ENCODE measurements at regions not wholly inside any gene's neighbourhood (a gene's known extent, or its start where the extent isn't known, plus 50 kb on each side); places are given as distances from the start of the nearest gene placed in this dataset.

DNA sequence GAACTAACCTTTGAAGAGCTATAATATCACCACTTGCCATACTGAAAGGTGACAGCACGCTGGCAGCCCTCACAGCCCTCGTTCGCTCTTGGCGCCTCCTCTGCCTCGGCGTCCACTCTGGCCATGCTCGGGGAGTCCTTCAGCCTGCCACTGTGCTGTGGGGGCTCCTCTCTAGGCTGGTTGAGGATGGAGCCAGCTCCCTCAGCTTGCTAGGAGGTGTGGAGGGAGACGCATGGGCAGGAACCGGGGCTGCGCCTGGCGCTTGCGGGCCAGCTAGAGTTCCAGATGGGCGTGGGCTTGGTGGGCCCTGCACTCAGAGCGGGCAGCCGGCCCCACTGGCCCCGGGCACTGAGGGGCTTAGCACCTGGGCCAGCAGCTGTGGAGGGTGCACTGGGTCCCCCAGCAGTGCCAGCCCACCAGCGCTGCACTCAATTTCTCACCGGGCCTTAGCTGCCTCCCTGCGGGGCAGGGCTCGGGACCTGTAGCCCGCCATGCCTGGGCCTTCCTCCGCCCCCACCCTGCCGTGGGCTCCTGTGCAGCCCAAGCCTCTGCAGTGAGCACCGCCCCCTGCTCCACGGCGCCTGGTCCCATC lies 329.7 kb downstream of the LMBRD1 start:
- no peak for TF ChIP-seq EZH2 (IDR thresholded peaks at IDR 0.05; ENCODE audit: low read depth, unreplicated experiment)
- no peak for TF ChIP-seq POLR2AphosphoS5 (IDR thresholded peaks at IDR 0.05; ENCODE audit: low read depth)
- TF ChIP-seq CTCF (conservative IDR thresholded peaks at IDR 0.05; ENCODE audit: low read depth in 2 of 2), result no peak
- TF ChIP-seq CREB1 (CRISPR knock-in tag; IDR thresholded peaks at IDR 0.05; ENCODE audit: low read depth), result no peak
- TF ChIP-seq, protein P1, sequence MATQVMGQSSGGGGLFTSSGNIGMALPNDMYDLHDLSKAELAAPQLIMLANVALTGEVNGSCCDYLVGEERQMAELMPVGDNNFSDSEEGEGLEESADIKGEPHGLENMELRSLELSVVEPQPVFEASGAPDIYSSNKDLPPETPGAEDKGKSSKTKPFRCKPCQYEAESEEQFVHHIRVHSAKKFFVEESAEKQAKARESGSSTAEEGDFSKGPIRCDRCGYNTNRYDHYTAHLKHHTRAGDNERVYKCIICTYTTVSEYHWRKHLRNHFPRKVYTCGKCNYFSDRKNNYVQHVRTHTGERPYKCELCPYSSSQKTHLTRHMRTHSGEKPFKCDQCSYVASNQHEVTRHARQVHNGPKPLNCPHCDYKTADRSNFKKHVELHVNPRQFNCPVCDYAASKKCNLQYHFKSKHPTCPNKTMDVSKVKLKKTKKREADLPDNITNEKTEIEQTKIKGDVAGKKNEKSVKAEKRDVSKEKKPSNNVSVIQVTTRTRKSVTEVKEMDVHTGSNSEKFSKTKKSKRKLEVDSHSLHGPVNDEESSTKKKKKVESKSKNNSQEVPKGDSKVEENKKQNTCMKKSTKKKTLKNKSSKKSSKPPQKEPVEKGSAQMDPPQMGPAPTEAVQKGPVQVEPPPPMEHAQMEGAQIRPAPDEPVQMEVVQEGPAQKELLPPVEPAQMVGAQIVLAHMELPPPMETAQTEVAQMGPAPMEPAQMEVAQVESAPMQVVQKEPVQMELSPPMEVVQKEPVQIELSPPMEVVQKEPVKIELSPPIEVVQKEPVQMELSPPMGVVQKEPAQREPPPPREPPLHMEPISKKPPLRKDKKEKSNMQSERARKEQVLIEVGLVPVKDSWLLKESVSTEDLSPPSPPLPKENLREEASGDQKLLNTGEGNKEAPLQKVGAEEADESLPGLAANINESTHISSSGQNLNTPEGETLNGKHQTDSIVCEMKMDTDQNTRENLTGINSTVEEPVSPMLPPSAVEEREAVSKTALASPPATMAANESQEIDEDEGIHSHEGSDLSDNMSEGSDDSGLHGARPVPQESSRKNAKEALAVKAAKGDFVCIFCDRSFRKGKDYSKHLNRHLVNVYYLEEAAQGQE (IDR thresholded peaks at IDR 0.05; ENCODE audit: unreplicated experiment), result no peak
- no peak for TF ChIP-seq JUNB (IDR thresholded peaks at IDR 0.05; ENCODE audit: unreplicated experiment)
- no peak for TF ChIP-seq ETS1 (IDR thresholded peaks at IDR 0.05)
